Esophagus squamous epithelium (tissue), 5 donors: ENCODE measurements at regions not wholly inside any gene's neighbourhood (a gene's known extent, or its start where the extent isn't known, plus 50 kb on each side); places are given as distances from the start of the nearest gene placed in this dataset.
A peak's percentile ranks its signal among the peaks of the same experiment; 100 is the strongest.

ENCODE experiments used
- DNase-seq: peaks from one replicate; lab custom pipeline; 2025; lab: John Stamatoyannopoulos, UW
- H3K27ac ChIP-seq, 4 donors: fragments of 200-600 bp; sonication (generic); one replicate each; pipeline ENCODE4 v1.5.1; 2016 to 2019; ENCODE audit warnings: mild to moderate bottlenecking in 1 of 4
- H3K27me3 ChIP-seq, 4 donors: fragments of 200-600 bp; sonication (generic); 1 replicate in 3 of 4; 2 replicates in 1 of 4; pipeline versions ENCODE4 v1.5.1 to v1.6.0; 2017 to 2021; ENCODE audit warnings: antibody characterized with exemption in 1 of 4
- H3K36me3 ChIP-seq, 3 donors: fragments of 200-600 bp; sonication (generic); one replicate each; pipeline ENCODE4 v1.5.1; 2016 to 2019
- H3K4me1 ChIP-seq, 3 donors: fragments of 200-600 bp; sonication (generic); one replicate each; pipeline ENCODE4 v1.5.1; 2017 to 2019
- H3K4me3 ChIP-seq, 4 donors: fragments of 200-600 bp; sonication (generic); 1 replicate in 3 of 4; 2 replicates in 1 of 4; pipeline ENCODE4 v1.5.1; 2016 to 2019; ENCODE audit warnings: mild to moderate bottlenecking in 2 of 4, moderate library complexity in 1 of 4
- H3K9me3 ChIP-seq, 3 donors: fragments of 200-600 bp; sonication (generic); one replicate each; pipeline ENCODE4 v1.5.1; 2016 to 2019
- CTCF ChIP-seq, 6 experiments: fragments of 450-650 bp in 4 of 6; fragments of 200-600 bp in 2 of 6; sonication (generic) in 2 of 6; IDR thresholded peaks; one replicate each; pipeline ENCODE4 v1.5.1; 2016 to 2019; ENCODE audit warnings: antibody characterized with exemption in 6 of 6, mild to moderate bottlenecking in 4 of 6, moderate library complexity in 4 of 6
- POLR2A ChIP-seq, 4 donors: fragments of 450-650 bp; IDR thresholded peaks; one replicate each; pipeline ENCODE4 v1.6.1; 2017; ENCODE audit warnings: antibody characterized with exemption in 4 of 4, mild to moderate bottlenecking in 4 of 4, moderate library complexity in 3 of 4
- WGBS, 2 donors: methylation state at CpG; one replicate each; pipeline ENCODE4 v1.1.5; 2018; 5-methylcytosine and 5-hydroxymethylcytosine counted together
- intact Hi-C: fragments of 100-400 bp; cut with DNase I; formaldehyde crosslinking; loops from one replicate; pipeline ENCODE4 v1.15.0; 2022
- donor health status: DM: yes; HTN: yes; CAD: no.

GRCh38 chr3:59425942-59426341 is 376.1 kb upstream of the CFAP20DC start:
- TF ChIP-seq POLR2A (IDR thresholded peaks at IDR 0.05) (no peak), CTCF (IDR thresholded peaks at IDR 0.05) (no peak)
- no peaks in the 10 kb centered on the region for H3K4me1 ChIP-seq
- H3K9me3 ChIP-seq, result no peaks in the 10 kb centered on the region
- H3K4me3 ChIP-seq, result no peak overlapping the region
- no peak for DNase-seq
- H3K36me3 ChIP-seq, result no peaks in the 10 kb centered on the region
- 64 to 69% methylated on average over 5 of the region's 5 CpGs for WGBS, 2 donors
- H3K27ac ChIP-seq, result no peak overlapping the region
- no peaks in the 10 kb centered on the region for H3K27me3 ChIP-seq
- intact Hi-C loops, result no loop called here

GRCh38 chr3:59425371-59425770 is 375.5 kb upstream of the CFAP20DC start:
- peak overlapping the region in 1 of 4 donors; percentile 34 for H3K27ac ChIP-seq
- no peak overlapping the region for H3K4me3 ChIP-seq
- no peaks in the 10 kb centered on the region for H3K27me3 ChIP-seq
- intact Hi-C loops, result no loop called here
- DNase-seq, result no peak
- no peaks in the 10 kb centered on the region for H3K36me3 ChIP-seq
- H3K9me3 ChIP-seq, result no peaks in the 10 kb centered on the region
- no peaks in the 10 kb centered on the region for H3K4me1 ChIP-seq
- TF ChIP-seq POLR2A (IDR thresholded peaks at IDR 0.05) (no peak), CTCF (IDR thresholded peaks at IDR 0.05) (no peak)
- WGBS, 2 donors, result 54 to 64% methylated on average over 8 of the region's 8 CpGs

- intact Hi-C loops, result no loop called here
- WGBS, 2 donors, result 59 to 75% methylated on average over 10 of the region's 10 CpGs
- TF ChIP-seq POLR2A (IDR thresholded peaks at IDR 0.05), result no peak
- TF ChIP-seq CTCF (IDR thresholded peaks at IDR 0.05), result no peak
- no peak for DNase-seq
- Histone ChIP-seq H3K27me3 (no peaks in the 10 kb centered on the region), H3K4me1 (no peaks in the 10 kb centered on the region), H3K27ac (no peak overlapping the region), H3K4me3 (no peak overlapping the region), H3K9me3 (no peaks in the 10 kb centered on the region), H3K36me3 (no peaks in the 10 kb centered on the region)
Measured at GRCh38 chr3:59424268-59425010, 374.6 kb upstream of the CFAP20DC start.

DNA sequence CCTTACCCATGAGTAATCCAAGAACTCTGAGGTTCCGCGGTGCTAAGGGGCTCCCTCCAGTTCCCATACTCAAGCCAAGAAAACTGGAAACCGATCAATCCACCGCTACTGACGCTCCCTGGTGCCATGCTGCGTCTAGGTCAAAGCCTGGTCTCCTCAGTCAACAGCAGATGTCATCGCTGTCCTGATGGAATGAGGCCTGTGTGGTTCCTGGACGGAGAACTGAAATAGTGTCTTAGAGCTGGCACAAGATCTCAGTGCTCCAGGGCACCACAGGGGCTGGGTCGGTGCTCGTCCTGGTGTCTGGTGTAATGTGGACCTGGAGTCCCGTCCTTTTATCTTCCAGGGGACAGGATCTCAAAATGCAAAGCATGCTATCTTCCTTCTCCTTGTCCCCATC is 373.9 kb upstream of the CFAP20DC start:
- no peak overlapping the region for H3K27ac ChIP-seq
- no peak for DNase-seq
- TF ChIP-seq CTCF (IDR thresholded peaks at IDR 0.05), result no peak
- H3K36me3 ChIP-seq, result no peaks in the 10 kb centered on the region
- no peak overlapping the region for H3K4me3 ChIP-seq
- H3K4me1 ChIP-seq, result no peaks in the 10 kb centered on the region
- WGBS, 2 donors, result 73 to 77% methylated on average over 9 to 10 of the region's 11 CpGs
- no peaks in the 10 kb centered on the region for H3K9me3 ChIP-seq
- intact Hi-C loops, result no loop called here
- H3K27me3 ChIP-seq, result no peaks in the 10 kb centered on the region

- no peaks in the 10 kb centered on the region for H3K27me3 ChIP-seq
- no peak for DNase-seq
- intact Hi-C loops, result no loop called here
- no peaks in the 10 kb centered on the region for H3K9me3 ChIP-seq
- no peaks in the 10 kb centered on the region for H3K4me1 ChIP-seq
- TF ChIP-seq CTCF (IDR thresholded peaks at IDR 0.05) (no peak), POLR2A (IDR thresholded peaks at IDR 0.05) (no peak)
- WGBS, 2 donors, result 52 to 71% methylated on average over 4 of the region's 4 CpGs
- no peaks in the 10 kb centered on the region for H3K36me3 ChIP-seq
- H3K4me3 ChIP-seq, result no peak overlapping the region
- no peak overlapping the region for H3K27ac ChIP-seq
Measured at GRCh38 chr3:59422312-59422711, 372.5 kb upstream of the CFAP20DC start.
